H1 (cell line): ENCODE measurements at regions not wholly inside any gene's neighbourhood (a gene's known extent, or its start where the extent isn't known, plus 50 kb on each side); places are given as distances from the start of the nearest gene placed in this dataset.

Experiments used
- BRCA1 ChIP-seq: IDR thresholded peaks from 2 replicates; pipeline ENCODE4 v1.6.1; 2012; ENCODE audit warnings: low read depth, low read length, improper control_type of control experiment
- CTBP2 ChIP-seq: IDR thresholded peaks from 2 replicates; pipeline ENCODE4 v1.7.0; 2011; ENCODE audit warnings: borderline replicate concordance, mild to moderate bottlenecking, moderate library complexity, mixed read lengths, low read length; ENCODE audit not compliant: insufficient read depth, insufficient read length
- EP300 ChIP-seq, 2 experiments: IDR thresholded peaks; 1 replicate in 1 of 2; 2 replicates in 1 of 2; pipeline ENCODE4 v1.6.1; 2011 to 2012; ENCODE audit warnings: low read depth in 2 of 2, low read length in 2 of 2, mild to moderate bottlenecking in 2 of 2, borderline replicate concordance in 1 of 2, inconsistent platforms in 1 of 2, moderate library complexity in 1 of 2
- GABPA ChIP-seq: IDR thresholded peaks from 2 replicates; pipeline ENCODE4 v1.6.1; 2011; ENCODE audit warnings: mild to moderate bottlenecking, low read length, moderate library complexity, borderline replicate concordance; ENCODE audit not compliant: insufficient read depth
- JUN ChIP-seq: IDR thresholded peaks from 2 replicates; pipeline ENCODE4 v1.6.1; 2011; ENCODE audit warnings: low read depth, mild to moderate bottlenecking, improper control_type of control experiment, low read length
- JUND ChIP-seq: IDR thresholded peaks from 2 replicates; pipeline ENCODE4 v1.6.1; 2011; ENCODE audit warnings: mild to moderate bottlenecking, improper control_type of control experiment, low read length
- KDM4A ChIP-seq: IDR thresholded peaks from one replicate; pipeline ENCODE4 v1.7.1; 2012; ENCODE audit warnings: low read depth, mild to moderate bottlenecking, moderate library complexity, low read length, inconsistent platforms; ENCODE audit not compliant: severe bottlenecking
- POLR2AphosphoS5 ChIP-seq: IDR thresholded peaks from 2 replicates; pipeline ENCODE4 v1.6.1; 2011; ENCODE audit warnings: low read depth, low read length
- POU5F1 ChIP-seq: IDR thresholded peaks from 2 replicates; pipeline ENCODE4 v1.6.1; 2011; ENCODE audit warnings: low read depth, mild to moderate bottlenecking, low read length, moderate library complexity
- RAD21 ChIP-seq, 2 experiments: IDR thresholded peaks in 1 of 2; conservative IDR thresholded peaks in 1 of 2; 2 replicates each; pipeline ENCODE4 v1.6.1; 2011; ENCODE audit warnings: low read depth in 2 of 2, low read length in 2 of 2, improper control_type of control experiment in 1 of 2, inconsistent platforms in 1 of 2, mild to moderate bottlenecking in 1 of 2, moderate library complexity in 1 of 2
- RNF2 ChIP-seq: fragments of 200-900, 300-1000 bp; sonication (generic); IDR thresholded peaks from 2 replicates; pipeline ENCODE4 v1.7.1; 2016; ENCODE audit warnings: borderline replicate concordance, low read depth, mild to moderate bottlenecking, antibody characterized with exemption, low read length; ENCODE audit not compliant: poor library complexity, severe bottlenecking; ENCODE audit errors: missing control alignments
- RXRA ChIP-seq: IDR thresholded peaks from 2 replicates; pipeline ENCODE4 v1.6.1; 2011; ENCODE audit warnings: low read depth, mild to moderate bottlenecking, low read length, moderate library complexity; ENCODE audit not compliant: insufficient read depth
- SIX5 ChIP-seq: IDR thresholded peaks from 2 replicates; pipeline ENCODE4 v1.6.1; 2011; ENCODE audit warnings: mild to moderate bottlenecking, low read depth, low read length
- TF ChIP-seq, protein P1 (sequence below): IDR thresholded peaks from 2 replicates; pipeline ENCODE4 v1.6.1; 2012; ENCODE audit warnings: inconsistent platforms

DNA sequence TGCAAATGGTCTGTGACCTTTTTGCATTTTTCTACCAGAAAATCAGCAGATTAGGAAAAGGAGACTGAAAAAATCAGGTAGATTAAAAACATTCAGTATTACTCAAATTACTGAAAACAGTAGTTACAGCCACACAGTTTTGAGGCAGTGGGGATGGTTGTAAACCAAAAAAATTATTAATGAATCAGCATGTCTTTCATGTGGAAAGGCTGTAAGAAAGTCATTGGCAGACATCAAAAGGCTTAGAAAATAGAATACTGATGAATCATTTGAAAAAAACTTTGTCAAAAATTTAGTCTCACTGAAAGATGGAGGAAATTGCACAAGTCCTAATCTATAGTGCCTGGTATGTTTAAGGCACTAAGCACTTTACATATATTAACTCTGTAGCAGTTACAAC lies 133.9 kb upstream of the GCFC2 start (continued):
- TF ChIP-seq RXRA = no peak
- no peak for TF ChIP-seq RNF2
- TF ChIP-seq, protein P1, sequence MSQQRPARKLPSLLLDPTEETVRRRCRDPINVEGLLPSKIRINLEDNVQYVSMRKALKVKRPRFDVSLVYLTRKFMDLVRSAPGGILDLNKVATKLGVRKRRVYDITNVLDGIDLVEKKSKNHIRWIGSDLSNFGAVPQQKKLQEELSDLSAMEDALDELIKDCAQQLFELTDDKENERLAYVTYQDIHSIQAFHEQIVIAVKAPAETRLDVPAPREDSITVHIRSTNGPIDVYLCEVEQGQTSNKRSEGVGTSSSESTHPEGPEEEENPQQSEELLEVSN = no peak
- no peak for TF ChIP-seq SIX5
- no peak for TF ChIP-seq POU5F1
- no peak for TF ChIP-seq GABPA
- TF ChIP-seq JUND = no peak
- no peak for TF ChIP-seq KDM4A
- no peak for TF ChIP-seq CTBP2
- no peak for TF ChIP-seq EP300 (IDR thresholded peaks at IDR 0.05; ENCODE audit: borderline replicate concordance in 1 of 2, low read depth in 2 of 2, low read length in 2 of 2)
- no peak for TF ChIP-seq JUN
- TF ChIP-seq POLR2AphosphoS5 = no peak
- no peak for TF ChIP-seq RAD21 (IDR thresholded peaks at IDR 0.05 in 1 of 2, conservative IDR thresholded peaks at IDR 0.05 in 1 of 2; ENCODE audit: low read depth in 2 of 2, low read length in 2 of 2)
- no peak for TF ChIP-seq BRCA1
